ENCODE measurements at regions not wholly inside any gene's neighbourhood (a gene's known extent, or its start where the extent isn't known, plus 50 kb on each side); places are given as distances from the start of the nearest gene placed in this dataset.

- TF ChIP-seq CTCF (conservative IDR thresholded peaks at IDR 0.05; ENCODE audit: low read depth in 2 of 2), result no peak
- TF ChIP-seq POLR2AphosphoS5 (IDR thresholded peaks at IDR 0.05; ENCODE audit: low read depth), result no peak
- no peak for TF ChIP-seq JUNB (IDR thresholded peaks at IDR 0.05; ENCODE audit: unreplicated experiment)
- no peak for TF ChIP-seq REST (IDR thresholded peaks at IDR 0.05; ENCODE audit: unreplicated experiment)
- TF ChIP-seq EZH2 (IDR thresholded peaks at IDR 0.05; ENCODE audit: low read depth, unreplicated experiment), result no peak
- no peak for TF ChIP-seq EZH2phosphoT487 (IDR thresholded peaks at IDR 0.05; ENCODE audit: unreplicated experiment)
- TF ChIP-seq CREB1 (CRISPR knock-in tag; IDR thresholded peaks at IDR 0.05; ENCODE audit: low read depth), result no peak
- TF ChIP-seq ETS1 (IDR thresholded peaks at IDR 0.05), result no peak
- TF ChIP-seq ZNF114 (CRISPR knock-in tag; IDR thresholded peaks at IDR 0.05), result no peak
- TF ChIP-seq ZNF331 (CRISPR knock-in tag; IDR thresholded peaks at IDR 0.05; ENCODE audit: low read depth), result no peak
- TF ChIP-seq NANOG (IDR thresholded peaks at IDR 0.05; ENCODE audit: borderline replicate concordance), result no peak
- no peak for TF ChIP-seq STAT1 (IDR thresholded peaks at IDR 0.05; ENCODE audit: unreplicated experiment)
Measured at GRCh38 chrY:8379800-8380199, 957.5 kb upstream of the TSPY4 start.
